ENCODE measurements at regions not wholly inside any gene's neighbourhood (a gene's known extent, or its start where the extent isn't known, plus 50 kb on each side); places are given as distances from the start of the nearest gene placed in this dataset.

- DNase-seq (ENCODE audit: low read depth): no peak
- Histone ChIP-seq H3K27me3 (ENCODE audit: control insufficient read depth, insufficient read depth, low read length) (no peaks in the 10 kb centered on the region), H3K36me3 (ENCODE audit: control insufficient read depth, insufficient read depth, low read length) (peaks cover 5% of the 10 kb centered on the region), H3K4me3 (ENCODE audit: low read depth, low read length) (no peak overlapping the region)
- POLR2A ChIA-PET: no interaction called here
- CTCF ChIA-PET: interaction anchor here (1.1 kb wide), 1 partner anchor 13 kb away, joined by 3 read pairs; no protein-coding TSS in a partner anchor
- TF ChIP-seq CTCF (IDR thresholded peaks at IDR 0.05; ENCODE audit: insufficient read depth, low read depth, low read length): no peak
These were observed 201.3 kb upstream of the TPM1 start for GRCh38 chr15:62841269-62841628.

GRCh38 chr15:62841891-62842559 is 200.5 kb upstream of the TPM1 start:
- H3K4me3 ChIP-seq (ENCODE audit: low read depth, low read length): no peak overlapping the region
- H3K36me3 ChIP-seq (ENCODE audit: control insufficient read depth, insufficient read depth, low read length): peaks cover 5% of the 10 kb centered on the region
- no peak for DNase-seq (ENCODE audit: low read depth)
- ChIA-PET POLR2A (no interaction called here), CTCF (interaction anchor here (0.6 to 1.1 kb wide), 3 partner anchors 8 to 98 kb away, joined by 3 to 4 read pairs (median 3); no protein-coding TSS in a partner anchor)
- TF ChIP-seq CTCF (IDR thresholded peaks at IDR 0.05; ENCODE audit: insufficient read depth, low read depth, low read length): no peak
- H3K27me3 ChIP-seq (ENCODE audit: control insufficient read depth, insufficient read depth, low read length): no peaks in the 10 kb centered on the region

GRCh38 chr15:62843311-62843710 is 199.2 kb upstream of the TPM1 start:
- ChIA-PET POLR2A (no interaction called here), CTCF (interaction anchor here (0.5 kb wide), 1 partner anchor 41 kb away, joined by 3 read pairs; no protein-coding TSS in a partner anchor)
- no peak for TF ChIP-seq CTCF (IDR thresholded peaks at IDR 0.05; ENCODE audit: insufficient read depth, low read depth, low read length)

GRCh38 chr15:62844564-62845240 is 197.8 kb upstream of the TPM1 start:
- Histone ChIP-seq H3K4me3 (ENCODE audit: low read depth, low read length) (no peak overlapping the region), H3K27me3 (ENCODE audit: control insufficient read depth, insufficient read depth, low read length) (no peaks in the 10 kb centered on the region), H3K36me3 (ENCODE audit: control insufficient read depth, insufficient read depth, low read length) (peaks cover 3% of the 10 kb centered on the region)
- ChIA-PET CTCF (interaction anchor here (0.9 to 1.3 kb wide), 2 partner anchors 12 to 204 kb away, joined by 3 to 4 read pairs; no protein-coding TSS in a partner anchor), POLR2A (no interaction called here)
- no peak for DNase-seq (ENCODE audit: low read depth)
- no peak for TF ChIP-seq CTCF (IDR thresholded peaks at IDR 0.05; ENCODE audit: insufficient read depth, low read depth, low read length)

More at GRCh38 chr15:62843311-62843710, 199.2 kb upstream of the TPM1 start:
- H3K36me3 ChIP-seq (ENCODE audit: control insufficient read depth, insufficient read depth, low read length): peaks cover 5% of the 10 kb centered on the region
- no peak overlapping the region for H3K4me3 ChIP-seq (ENCODE audit: low read depth, low read length)
- H3K27me3 ChIP-seq (ENCODE audit: control insufficient read depth, insufficient read depth, low read length): no peaks in the 10 kb centered on the region
- no peak for DNase-seq (ENCODE audit: low read depth)
